ENCODE measurements at regions not wholly inside any gene's neighbourhood (a gene's known extent, or its start where the extent isn't known, plus 50 kb on each side); places are given as distances from the start of the nearest gene placed in this dataset.

DNA sequence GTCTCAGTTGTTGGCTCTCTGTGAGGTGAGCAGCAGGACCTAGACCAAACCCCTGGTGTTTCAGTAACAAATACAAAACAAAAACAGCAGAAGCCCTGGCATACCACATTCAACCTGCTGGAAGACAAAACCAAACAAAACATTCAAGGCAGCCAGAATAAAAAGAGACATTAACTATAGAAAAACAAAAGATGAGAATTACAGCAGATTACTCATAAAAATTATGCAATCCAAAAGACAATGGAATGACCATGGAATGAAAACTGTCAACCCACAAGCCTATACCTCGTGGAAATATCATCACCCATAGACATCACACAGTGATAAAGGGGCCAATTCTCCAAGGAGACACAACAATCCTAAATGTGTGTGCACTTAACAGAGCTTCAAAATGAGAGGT lies 106.0 kb upstream of the IQSEC1 start:
- no peak for TF ChIP-seq POLR2A (IDR thresholded peaks at IDR 0.05)
- TF ChIP-seq, protein P1, sequence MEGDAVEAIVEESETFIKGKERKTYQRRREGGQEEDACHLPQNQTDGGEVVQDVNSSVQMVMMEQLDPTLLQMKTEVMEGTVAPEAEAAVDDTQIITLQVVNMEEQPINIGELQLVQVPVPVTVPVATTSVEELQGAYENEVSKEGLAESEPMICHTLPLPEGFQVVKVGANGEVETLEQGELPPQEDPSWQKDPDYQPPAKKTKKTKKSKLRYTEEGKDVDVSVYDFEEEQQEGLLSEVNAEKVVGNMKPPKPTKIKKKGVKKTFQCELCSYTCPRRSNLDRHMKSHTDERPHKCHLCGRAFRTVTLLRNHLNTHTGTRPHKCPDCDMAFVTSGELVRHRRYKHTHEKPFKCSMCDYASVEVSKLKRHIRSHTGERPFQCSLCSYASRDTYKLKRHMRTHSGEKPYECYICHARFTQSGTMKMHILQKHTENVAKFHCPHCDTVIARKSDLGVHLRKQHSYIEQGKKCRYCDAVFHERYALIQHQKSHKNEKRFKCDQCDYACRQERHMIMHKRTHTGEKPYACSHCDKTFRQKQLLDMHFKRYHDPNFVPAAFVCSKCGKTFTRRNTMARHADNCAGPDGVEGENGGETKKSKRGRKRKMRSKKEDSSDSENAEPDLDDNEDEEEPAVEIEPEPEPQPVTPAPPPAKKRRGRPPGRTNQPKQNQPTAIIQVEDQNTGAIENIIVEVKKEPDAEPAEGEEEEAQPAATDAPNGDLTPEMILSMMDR (IDR thresholded peaks at IDR 0.05) = no peak
